SK-N-SH treated with all-trans-retinoic acid at 6 μM for 48 hours (cell line): ENCODE measurements at regions not wholly inside any gene's neighbourhood (a gene's known extent, or its start where the extent isn't known, plus 50 kb on each side); places are given as distances from the start of the nearest gene placed in this dataset.
"Not testable (repeated sequence)": the region's sequence is repeated elsewhere in the genome, so short reads cannot be mapped to it uniquely, and the experiment has no call there.

Experiments used
- ATAC-seq: fragments of 200-7000 bp; cut with Tn5 transposase; 3 replicates; pipeline ENCODE4 v1.9.1; 2020; ENCODE audit warnings: mild to moderate bottlenecking, moderate library complexity
- ARNTL ChIP-seq: fragments of 450-650 bp; formaldehyde crosslinking; IDR thresholded peaks from 2 replicates; pipeline ENCODE4 v1.5.0; 2020; ENCODE audit warnings: low read depth, mild to moderate bottlenecking, moderate library complexity, borderline replicate concordance
- BACH2 ChIP-seq: fragments of 250-450 bp; sonication (Bioruptor Pico); IDR thresholded peaks from 2 replicates; pipeline ENCODE4 v1.9.0; 2021; ENCODE audit warnings: mild to moderate bottlenecking, borderline replicate concordance
- CREB5 ChIP-seq: fragments of 250-450 bp; sonication (Bioruptor Pico); IDR thresholded peaks from 2 replicates; pipeline ENCODE4 v1.5.1; 2020; ENCODE audit warnings: low read depth, mild to moderate bottlenecking, moderate library complexity
- CSDC2 ChIP-seq: fragments of 250-450 bp; sonication (Bioruptor Pico); IDR thresholded peaks from 2 replicates; pipeline ENCODE4 v1.5.0; 2020; ENCODE audit warnings: mild to moderate bottlenecking, moderate library complexity
- ESRRG ChIP-seq: fragments of 250-450 bp; sonication (Bioruptor Pico); IDR thresholded peaks from 2 replicates; pipeline ENCODE4 v1.6.1; 2021; ENCODE audit warnings: mild to moderate bottlenecking
- GLIS3 ChIP-seq: fragments of 250-450 bp; sonication (Bioruptor Pico); IDR thresholded peaks from 2 replicates; pipeline ENCODE4 v1.5.0; 2020; ENCODE audit warnings: mild to moderate bottlenecking, moderate library complexity
- OSR1 ChIP-seq: fragments of 250-450 bp; sonication (Bioruptor Pico); IDR thresholded peaks from 2 replicates; pipeline ENCODE4 v1.8.0; 2022; ENCODE audit warnings: moderate library complexity, mild to moderate bottlenecking, inconsistent platforms
- POU6F1 ChIP-seq: fragments of 250-450 bp; sonication (Bioruptor Pico); IDR thresholded peaks from 2 replicates; pipeline ENCODE4 v1.8.0; 2021; ENCODE audit warnings: low read depth, mild to moderate bottlenecking, moderate library complexity, borderline replicate concordance
- PPARA ChIP-seq: fragments of 250-450 bp; sonication (Bioruptor Pico); IDR thresholded peaks from 2 replicates; pipeline ENCODE4 v1.5.0; 2020; ENCODE audit warnings: mild to moderate bottlenecking, borderline replicate concordance
- RARB ChIP-seq: fragments of 250-450 bp; sonication (Bioruptor Pico); IDR thresholded peaks from 2 replicates; pipeline ENCODE4 v1.8.0; 2021; ENCODE audit warnings: mild to moderate bottlenecking, moderate library complexity
- TCF4 ChIP-seq: fragments of 250-450 bp; sonication (Bioruptor Pico); IDR thresholded peaks from 2 replicates; pipeline ENCODE4 v1.8.0; 2021; ENCODE audit warnings: mild to moderate bottlenecking, moderate library complexity, borderline replicate concordance
- TOX ChIP-seq: fragments of 250-450 bp; sonication (Bioruptor Pico); IDR thresholded peaks from 2 replicates; pipeline ENCODE4 v1.8.0; 2021; ENCODE audit warnings: mild to moderate bottlenecking, moderate library complexity, borderline replicate concordance
- TSHZ2 ChIP-seq: fragments of 250-450 bp; sonication (Bioruptor Pico); IDR thresholded peaks from 2 replicates; pipeline ENCODE4 v1.5.0; 2020; ENCODE audit warnings: mild to moderate bottlenecking, moderate library complexity
- ZC3H10 ChIP-seq: fragments of 250-450 bp; sonication (Bioruptor Pico); IDR thresholded peaks from 2 replicates; pipeline ENCODE4 v1.5.1; 2021; ENCODE audit warnings: mild to moderate bottlenecking, moderate library complexity
- ZFP30 ChIP-seq: fragments of 450-650 bp; formaldehyde crosslinking; IDR thresholded peaks from 2 replicates; pipeline ENCODE4 v1.5.0; 2022; ENCODE audit warnings: mild to moderate bottlenecking, moderate library complexity
- ZNF565 ChIP-seq: fragments of 450-650 bp; formaldehyde crosslinking; conservative IDR thresholded peaks from 2 replicates; pipeline ENCODE4 v1.5.0; 2020; ENCODE audit warnings: low read depth, mild to moderate bottlenecking, moderate library complexity
- ZNF70 ChIP-seq: fragments of 450-650 bp; formaldehyde crosslinking; IDR thresholded peaks from 2 replicates; pipeline ENCODE4 v1.5.0; 2020; ENCODE audit warnings: mild to moderate bottlenecking, moderate library complexity
- ZNF8 ChIP-seq: fragments of 450-650 bp; formaldehyde crosslinking; IDR thresholded peaks from 2 replicates; pipeline ENCODE4 v1.5.0; 2020; ENCODE audit warnings: mild to moderate bottlenecking, moderate library complexity

- TF ChIP-seq TCF4 (CRISPR knock-in tag): no peak
- no peak for TF ChIP-seq POU6F1 (CRISPR knock-in tag)
- no peak for TF ChIP-seq ZNF8 (CRISPR knock-in tag)
- TF ChIP-seq ZFP30 (CRISPR knock-in tag): no peak
- TF ChIP-seq OSR1 (CRISPR knock-in tag): no peak
- no peak for TF ChIP-seq PPARA
- no peak for TF ChIP-seq ARNTL (CRISPR knock-in tag)
- no peak for TF ChIP-seq BACH2 (CRISPR knock-in tag)
- no peak for TF ChIP-seq TOX
- TF ChIP-seq GLIS3 (CRISPR knock-in tag): no peak
- TF ChIP-seq, all 23 proteins: peak for 0
- ATAC-seq: no peak
Measured at GRCh38 chr3:74210739-74211138, 403.7 kb downstream of the CNTN3 start.

- ATAC-seq: no peak
- TF ChIP-seq TOX (no peak), ESRRG (CRISPR knock-in tag) (no peak), TSHZ2 (CRISPR knock-in tag) (no peak), PPARA (no peak), CREB5 (CRISPR knock-in tag) (no peak), ZNF70 (CRISPR knock-in tag) (no peak), CSDC2 (CRISPR knock-in tag) (no peak), OSR1 (CRISPR knock-in tag) (no peak), ZNF565 (CRISPR knock-in tag) (no peak)
Measured at GRCh38 chr3:74200952-74201351, 413.5 kb downstream of the CNTN3 start.

GRCh38 chr3:74178664-74179063, 435.8 kb downstream of the CNTN3 start:
- not testable (repeated sequence) for ATAC-seq

GRCh38 chr3:74173090-74173489, 441.4 kb downstream of the CNTN3 start:
- no peak for ATAC-seq
- TF ChIP-seq ARNTL (CRISPR knock-in tag) (no peak), PPARA (no peak), ZNF70 (CRISPR knock-in tag) (no peak), RARB (CRISPR knock-in tag) (no peak), ZFP30 (CRISPR knock-in tag) (no peak), CSDC2 (CRISPR knock-in tag) (no peak)

GRCh38 chr3:74167926-74168325, 446.5 kb downstream of the CNTN3 start:
- no peak for ATAC-seq
- TF ChIP-seq ZNF70 (CRISPR knock-in tag): no peak
- TF ChIP-seq ZNF565 (CRISPR knock-in tag): no peak
- TF ChIP-seq ZC3H10 (CRISPR knock-in tag): no peak
- TF ChIP-seq TSHZ2 (CRISPR knock-in tag): no peak
- no peak for TF ChIP-seq CSDC2 (CRISPR knock-in tag)
- no peak for TF ChIP-seq RARB (CRISPR knock-in tag)
